Activated CD8-positive, alpha-beta T cell treated with anti-CD3 and anti-CD28 coated beads, Interleukin-2, amount 10 ng/mL, durations not matched to agents 7 days and 5 days (primary cell): ENCODE measurements at regions not wholly inside any gene's neighbourhood (a gene's known extent, or its start where the extent isn't known, plus 50 kb on each side); places are given as distances from the start of the nearest gene placed in this dataset.
"Not testable (repeated sequence)": the region's sequence is repeated elsewhere in the genome, so short reads cannot be mapped to it uniquely, and the experiment has no call there.

ENCODE experiments used
- ATAC-seq: fragments of 150-1000 bp; cut with Tn5 transposase; one replicate; pipeline ENCODE4 v1.10.0; 2021; ENCODE audit warnings: moderate library complexity
- CTCF ChIA-PET: fragments of 350-600 bp; sonication (Branson Sonifier 250); formaldehyde crosslinking; loops from one replicate; lab custom pipeline; 2021; ENCODE audit warnings: antibody characterized with exemption; lab: Charles Lee
- POLR2A ChIA-PET: fragments of 350-600 bp; sonication (Branson Sonifier 250); formaldehyde crosslinking; loops from one replicate; lab custom pipeline; 2021; ENCODE audit warnings: antibody characterized with exemption; lab: Charles Lee
- DNase-seq: peaks from one replicate; pipeline ENCODE4 v3.0.0-alpha.2; 2020
- H3K27ac Mint-ChIP-seq: one replicate; pipeline ENCODE4 v1.8.0; 2021; ENCODE audit warnings: mild to moderate bottlenecking, mixed read lengths
- H3K27me3 Mint-ChIP-seq: one replicate; pipeline ENCODE4 v1.8.0; 2021; ENCODE audit warnings: low read depth, mixed read lengths
- H3K36me3 Mint-ChIP-seq: one replicate; pipeline ENCODE4 v1.8.0; 2021; ENCODE audit warnings: low read depth, mixed read lengths
- H3K4me1 Mint-ChIP-seq: one replicate; pipeline ENCODE4 v1.8.0; 2021; ENCODE audit warnings: low read depth, mixed read lengths
- H3K4me3 Mint-ChIP-seq: one replicate; pipeline ENCODE4 v1.8.0; 2021; ENCODE audit warnings: mild to moderate bottlenecking, mixed read lengths
- H3K9me3 Mint-ChIP-seq: one replicate; pipeline ENCODE4 v1.8.0; 2022; ENCODE audit warnings: mixed read lengths; ENCODE audit not compliant: insufficient read depth

GRCh38 chr14:22185191-22185590 is 403.8 kb downstream of the DAD1 start:
- H3K36me3 Mint-ChIP-seq: no peaks in the 10 kb centered on the region
- no peaks in the 10 kb centered on the region for H3K27me3 Mint-ChIP-seq
- H3K27ac Mint-ChIP-seq: no peak overlapping the region
- ChIA-PET POLR2A (no interaction called here), CTCF (interaction anchor here (0.7 to 1.1 kb wide), 3 partner anchors 10 to 182 kb away, joined by 3 to 4 read pairs (median 4); no protein-coding TSS in a partner anchor)
- peaks cover 2% of the 10 kb centered on the region for H3K4me1 Mint-ChIP-seq
- H3K9me3 Mint-ChIP-seq: no peaks in the 10 kb centered on the region
- DNase-seq (no peak), ATAC-seq (no peak)
- no peak overlapping the region for H3K4me3 Mint-ChIP-seq

DNA sequence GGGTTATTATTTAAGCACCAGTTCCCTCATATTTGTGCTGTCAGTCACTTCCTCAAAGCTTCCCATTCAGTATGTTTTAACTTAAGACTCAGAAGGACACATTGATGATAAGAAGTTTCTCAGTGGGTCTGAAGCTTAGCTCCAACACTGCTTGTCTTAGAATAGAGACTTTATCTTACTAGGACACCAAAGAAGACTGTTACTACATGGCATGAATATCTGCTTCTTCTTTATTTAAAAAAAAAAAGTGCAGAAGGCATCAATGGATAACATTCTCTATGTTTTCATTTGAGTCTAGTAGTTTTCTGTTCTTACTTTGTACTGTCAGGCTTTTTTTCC is 404.2 kb downstream of the DAD1 start:
- CTCF ChIA-PET: interaction anchor here (0.7 to 1.1 kb wide), 3 partner anchors 11 to 182 kb away, joined by 3 to 4 read pairs (median 4); no protein-coding TSS in a partner anchor
- ATAC-seq (no peak), DNase-seq (no peak)
- Mint-ChIP-seq H3K9me3 (no peaks in the 10 kb centered on the region), H3K4me3 (no peak overlapping the region), H3K27ac (no peak overlapping the region), H3K4me1 (peaks cover 6% of the 10 kb centered on the region), H3K36me3 (no peaks in the 10 kb centered on the region), H3K27me3 (no peaks in the 10 kb centered on the region)
- POLR2A ChIA-PET: no interaction called here

- ChIA-PET POLR2A (no interaction called here), CTCF (interaction anchor here (1.0 kb wide), 1 partner anchor 21 kb away, joined by 4 read pairs; no protein-coding TSS in a partner anchor)
- peaks cover 10% of the 10 kb centered on the region for H3K4me1 Mint-ChIP-seq
- H3K4me3 Mint-ChIP-seq: no peak overlapping the region
- H3K27ac Mint-ChIP-seq: no peak overlapping the region
- no peak for DNase-seq
- no peaks in the 10 kb centered on the region for H3K36me3 Mint-ChIP-seq
- H3K9me3 Mint-ChIP-seq: no peaks in the 10 kb centered on the region
- no peak for ATAC-seq
- H3K27me3 Mint-ChIP-seq: no peaks in the 10 kb centered on the region
Measured at GRCh38 chr14:22184157-22184829, 404.7 kb downstream of the DAD1 start.

- peaks cover 1% of the 10 kb centered on the region for H3K36me3 Mint-ChIP-seq
- ChIA-PET POLR2A (no interaction called here), CTCF (interaction anchor here (1.0 to 2.6 kb wide), 2 partner anchors 12 to 21 kb away, joined by 3 to 13 read pairs; no protein-coding TSS in a partner anchor)
- DNase-seq (no peak), ATAC-seq (no peak)
- no peaks in the 10 kb centered on the region for H3K27me3 Mint-ChIP-seq
- no peak overlapping the region for H3K4me3 Mint-ChIP-seq
- H3K27ac Mint-ChIP-seq: no peak overlapping the region
- H3K4me1 Mint-ChIP-seq: peaks cover 30% of the 10 kb centered on the region
- no peaks in the 10 kb centered on the region for H3K9me3 Mint-ChIP-seq
Measured at GRCh38 chr14:22180045-22180444, 409.0 kb downstream of the DAD1 start.

GRCh38 chr14:22179190-22179589 is 409.8 kb downstream of the DAD1 start:
- no peaks in the 10 kb centered on the region for H3K9me3 Mint-ChIP-seq
- ChIA-PET POLR2A (no interaction called here), CTCF (interaction anchor here (1.0 to 2.6 kb wide), 2 partner anchors 11 to 22 kb away, joined by 3 to 13 read pairs; no protein-coding TSS in a partner anchor)
- H3K4me1 Mint-ChIP-seq: peaks cover 30% of the 10 kb centered on the region
- ATAC-seq: no peak
- H3K4me3 Mint-ChIP-seq: no peak overlapping the region
- no peaks in the 10 kb centered on the region for H3K27me3 Mint-ChIP-seq
- peaks cover 1% of the 10 kb centered on the region for H3K36me3 Mint-ChIP-seq
- DNase-seq: no peak
- no peak overlapping the region for H3K27ac Mint-ChIP-seq

GRCh38 chr14:22178333-22178839 is 410.6 kb downstream of the DAD1 start:
- POLR2A ChIA-PET: no interaction called here
- no peak overlapping the region for H3K4me3 Mint-ChIP-seq
- CTCF ChIA-PET: interaction anchor here (0.9 to 1.9 kb wide), 5 partner anchors 12 to 391 kb away, joined by 3 to 7 read pairs (median 4); no protein-coding TSS in a partner anchor

GRCh38 chr14:22177870-22178269 is 411.2 kb downstream of the DAD1 start:
- Mint-ChIP-seq H3K27ac (peak overlapping the region; percentile 64), H3K9me3 (no peaks in the 10 kb centered on the region), H3K27me3 (no peaks in the 10 kb centered on the region), H3K36me3 (peaks cover 5% of the 10 kb centered on the region), H3K4me1 (peaks cover 30% of the 10 kb centered on the region), H3K4me3 (peak overlapping the region; percentile 40)
- ChIA-PET CTCF (interaction anchor here (0.9 to 1.9 kb wide), 6 partner anchors 9 to 392 kb away, joined by 3 to 7 read pairs (median 4); no protein-coding TSS in a partner anchor), POLR2A (interaction anchor here (1.0 to 1.6 kb wide), 2 partner anchors 9 to 378 kb away, joined by 3 to 7 read pairs; no protein-coding TSS in a partner anchor)
- DNase-seq (no peak), ATAC-seq (peak; percentile 81)

More at GRCh38 chr14:22178333-22178839, 410.6 kb downstream of the DAD1 start:
- no peaks in the 10 kb centered on the region for H3K27me3 Mint-ChIP-seq
- H3K9me3 Mint-ChIP-seq: no peaks in the 10 kb centered on the region
- H3K36me3 Mint-ChIP-seq: peaks cover 1% of the 10 kb centered on the region
- peaks cover 30% of the 10 kb centered on the region for H3K4me1 Mint-ChIP-seq
- ATAC-seq (peak; percentile 51), DNase-seq (no peak)
- no peak overlapping the region for H3K27ac Mint-ChIP-seq

DNA sequence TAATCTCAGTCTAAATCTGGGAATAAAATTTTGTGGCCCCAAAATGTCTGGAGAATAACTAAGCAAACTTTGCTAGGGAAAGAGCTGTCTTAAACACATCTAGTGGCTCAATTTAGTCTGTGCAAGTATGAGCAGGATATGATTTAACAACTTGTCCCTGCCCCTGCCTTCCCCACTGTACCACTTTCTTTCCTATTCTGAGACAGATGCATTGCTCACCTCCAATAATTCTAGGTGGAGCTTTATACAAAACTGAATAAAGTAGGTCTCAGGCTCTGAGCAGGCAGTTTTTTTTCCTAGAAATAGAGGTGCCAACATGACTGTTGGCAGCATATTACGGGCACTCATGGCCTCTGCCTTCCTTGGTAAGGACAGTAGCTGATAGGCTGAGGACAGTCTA is 412.1 kb downstream of the DAD1 start:
- POLR2A ChIA-PET: interaction anchor here (1.0 to 1.6 kb wide), 3 partner anchors 8 to 379 kb away, joined by 3 to 7 read pairs (median 3); no protein-coding TSS in a partner anchor
- CTCF ChIA-PET: interaction anchor here (1.2 to 1.9 kb wide), 5 partner anchors 8 to 26 kb away, joined by 3 to 7 read pairs (median 4); no protein-coding TSS in a partner anchor
- no peak for ATAC-seq

GRCh38 chr14:22175278-22175558 is 413.8 kb downstream of the DAD1 start:
- POLR2A ChIA-PET, H3K9me3 Mint-ChIP-seq, H3K4me3 Mint-ChIP-seq, H3K27me3 Mint-ChIP-seq, ATAC-seq, DNase-seq: not testable (repeated sequence)
- Mint-ChIP-seq H3K36me3 (peaks cover 15% of the 10 kb centered on the region), H3K4me1 (peaks cover 29% of the 10 kb centered on the region), H3K27ac (peak overlapping the region; percentile 30)
- CTCF ChIA-PET: interaction anchor here (0.8 kb wide), 1 partner anchor 12 kb away, joined by 3 read pairs; no protein-coding TSS in a partner anchor

More for the DNA sequence above, 412.1 kb downstream of the DAD1 start:
- Mint-ChIP-seq H3K36me3 (peaks cover 10% of the 10 kb centered on the region), H3K4me3 (no peak overlapping the region), H3K9me3 (no peaks in the 10 kb centered on the region), H3K4me1 (peaks cover 31% of the 10 kb centered on the region), H3K27ac (peak overlapping the region; percentile 20), H3K27me3 (no peaks in the 10 kb centered on the region)
- DNase-seq: no peak

- H3K9me3 Mint-ChIP-seq: no peaks in the 10 kb centered on the region
- no peak for DNase-seq
- ChIA-PET POLR2A (no interaction called here), CTCF (interaction anchor here (0.8 kb wide), 1 partner anchor 11 kb away, joined by 3 read pairs; no protein-coding TSS in a partner anchor)
- ATAC-seq: no peak
- H3K27me3 Mint-ChIP-seq: no peaks in the 10 kb centered on the region
- H3K36me3 Mint-ChIP-seq: peaks cover 15% of the 10 kb centered on the region
- H3K4me3 Mint-ChIP-seq: no peak overlapping the region
- H3K27ac Mint-ChIP-seq: peak overlapping the region; percentile 30
- H3K4me1 Mint-ChIP-seq: peaks cover 24% of the 10 kb centered on the region
Measured at GRCh38 chr14:22174412-22175277, 414.4 kb downstream of the DAD1 start.
